Brain microvascular endothelial cell (primary cell): ENCODE measurements at regions not wholly inside any gene's neighbourhood (a gene's known extent, or its start where the extent isn't known, plus 50 kb on each side); places are given as distances from the start of the nearest gene placed in this dataset.

Source experiments
- DNase-seq: peaks from one replicate; pipeline ENCODE4 v3.0.0-alpha.2; 2020
- H3K27ac ChIP-seq: fragments of 250-450 bp; sonication (Bioruptor Pico); 2 replicates; pipeline ENCODE4 v1.5.1; 2020; ENCODE audit warnings: mild to moderate bottlenecking, moderate library complexity
- H3K27me3 ChIP-seq: fragments of 250-450 bp; sonication (Bioruptor Pico); replicated peaks from 2 replicates; pipeline ENCODE4 v1.5.1; 2020; ENCODE audit warnings: mild to moderate bottlenecking
- H3K36me3 ChIP-seq: fragments of 250-450 bp; sonication (Bioruptor Pico); replicated peaks from 2 replicates; pipeline ENCODE4 v1.5.1; 2020; ENCODE audit warnings: mild to moderate bottlenecking
- H3K4me3 ChIP-seq: 2 replicates; pipeline ENCODE4 v1.5.1; 2011; ENCODE audit warnings: low read depth, mild to moderate bottlenecking, control low read depth, low read length, moderate library complexity
- in situ Hi-C: cut with HindIII; loops from 2 replicates; pipeline ENCODE4 v1.10.0; 2017; ENCODE audit warnings: low sequenced_read_pairs, low pct_ligation_motif_present
- TF ChIP-seq, protein P1 (sequence below): IDR thresholded peaks from 2 replicates; pipeline ENCODE4 v1.5.1; 2011; ENCODE audit warnings: low read depth, mild to moderate bottlenecking, moderate library complexity, low read length, control low read depth, inconsistent platforms; ENCODE audit errors: missing control alignments

DNA sequence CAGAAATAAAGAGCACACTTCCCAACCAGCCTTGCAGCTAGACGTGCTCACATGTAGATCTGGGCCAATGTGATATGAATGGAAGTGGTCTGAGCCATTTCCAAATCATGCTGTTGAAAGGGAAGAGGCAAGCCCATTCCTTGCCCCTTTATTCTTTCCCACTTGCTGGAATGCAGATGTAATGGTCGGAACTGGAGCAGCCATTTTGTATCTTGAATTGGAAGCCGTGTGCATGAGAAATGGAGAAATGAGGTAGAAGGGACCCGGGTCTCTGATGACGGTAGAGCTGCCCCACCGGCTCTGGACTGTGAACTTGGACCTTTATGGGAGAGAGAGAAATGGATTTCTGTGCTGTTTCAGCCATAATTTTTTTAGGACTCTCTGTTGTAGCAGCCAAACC, 54.8 kb upstream of the STX16 start:
- in situ Hi-C loops: no loop called here

DNA sequence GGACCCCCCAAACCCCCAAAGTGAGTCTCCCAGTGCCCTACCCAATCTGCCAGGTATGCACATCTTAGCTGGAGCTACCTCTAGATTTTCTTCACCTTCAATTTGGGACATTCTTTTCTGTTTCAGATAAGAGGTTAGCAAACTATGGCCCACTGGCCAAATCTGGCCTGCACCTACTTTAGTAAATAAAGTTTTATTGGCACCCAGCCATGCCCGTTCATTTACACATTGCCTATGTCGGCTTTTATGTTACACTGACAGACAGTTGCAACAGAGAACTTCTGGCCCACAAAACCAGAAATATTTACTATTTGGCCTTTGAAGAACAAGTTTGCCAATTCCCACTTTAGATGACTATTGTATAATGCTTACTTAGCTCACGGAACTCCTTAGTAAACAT, 55.9 kb upstream of the STX16 start:
- peaks cover 4% of the 10 kb centered on the region for H3K27me3 ChIP-seq
- in situ Hi-C loops: no loop called here
- H3K4me3 ChIP-seq: no peak overlapping the region
- H3K36me3 ChIP-seq: no peaks in the 10 kb centered on the region
- TF ChIP-seq, protein P1, sequence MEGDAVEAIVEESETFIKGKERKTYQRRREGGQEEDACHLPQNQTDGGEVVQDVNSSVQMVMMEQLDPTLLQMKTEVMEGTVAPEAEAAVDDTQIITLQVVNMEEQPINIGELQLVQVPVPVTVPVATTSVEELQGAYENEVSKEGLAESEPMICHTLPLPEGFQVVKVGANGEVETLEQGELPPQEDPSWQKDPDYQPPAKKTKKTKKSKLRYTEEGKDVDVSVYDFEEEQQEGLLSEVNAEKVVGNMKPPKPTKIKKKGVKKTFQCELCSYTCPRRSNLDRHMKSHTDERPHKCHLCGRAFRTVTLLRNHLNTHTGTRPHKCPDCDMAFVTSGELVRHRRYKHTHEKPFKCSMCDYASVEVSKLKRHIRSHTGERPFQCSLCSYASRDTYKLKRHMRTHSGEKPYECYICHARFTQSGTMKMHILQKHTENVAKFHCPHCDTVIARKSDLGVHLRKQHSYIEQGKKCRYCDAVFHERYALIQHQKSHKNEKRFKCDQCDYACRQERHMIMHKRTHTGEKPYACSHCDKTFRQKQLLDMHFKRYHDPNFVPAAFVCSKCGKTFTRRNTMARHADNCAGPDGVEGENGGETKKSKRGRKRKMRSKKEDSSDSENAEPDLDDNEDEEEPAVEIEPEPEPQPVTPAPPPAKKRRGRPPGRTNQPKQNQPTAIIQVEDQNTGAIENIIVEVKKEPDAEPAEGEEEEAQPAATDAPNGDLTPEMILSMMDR: no peak
- no peak overlapping the region for H3K27ac ChIP-seq
- DNase-seq: no peak

More for the DNA sequence above, 54.8 kb upstream of the STX16 start:
- no peak overlapping the region for H3K4me3 ChIP-seq
- TF ChIP-seq, protein P1: no peak
- H3K27me3 ChIP-seq: peaks cover under 1% of the 10 kb centered on the region
- H3K36me3 ChIP-seq: no peaks in the 10 kb centered on the region
- no peak for DNase-seq
- no peak overlapping the region for H3K27ac ChIP-seq

DNA sequence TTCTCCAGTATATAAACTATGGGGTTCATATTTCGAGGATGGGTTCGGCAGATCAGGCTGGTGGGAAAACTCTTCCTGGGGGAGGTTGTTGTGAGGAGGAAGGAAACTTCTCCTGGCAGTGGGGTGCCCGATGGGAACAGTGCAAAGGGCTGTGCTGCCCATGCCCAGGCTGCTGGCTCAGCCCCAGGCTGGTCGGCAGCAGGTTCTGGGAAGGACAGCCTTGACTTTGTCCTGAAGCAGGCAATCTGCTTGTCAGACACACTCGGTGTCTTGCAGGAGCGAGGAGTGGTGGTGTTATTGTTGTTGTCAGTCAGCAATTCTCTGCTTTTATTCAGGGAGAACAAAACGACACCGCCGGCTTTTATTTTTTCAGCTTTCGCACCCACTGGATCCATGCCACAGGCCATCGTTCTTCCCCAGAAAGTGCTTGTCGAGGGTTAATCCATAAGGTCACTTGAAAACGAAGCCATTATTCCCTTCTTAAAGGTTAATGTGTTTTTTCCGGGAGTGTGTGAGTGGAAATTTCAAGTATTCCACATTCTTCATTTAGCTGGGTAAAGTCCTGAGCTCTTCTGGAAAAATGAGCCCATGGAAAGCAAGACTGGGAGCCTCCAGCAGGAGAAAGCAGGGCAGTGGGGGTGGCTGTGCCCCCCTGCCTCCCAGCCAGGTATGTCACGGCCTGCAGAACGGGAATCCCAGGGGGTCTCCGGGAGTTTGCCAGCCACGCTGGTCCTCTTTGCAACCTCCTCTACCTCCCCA, 57.0 kb upstream of the STX16 start:
- Histone ChIP-seq H3K36me3 (no peaks in the 10 kb centered on the region), H3K27ac (no peak overlapping the region), H3K27me3 (peaks cover 4% of the 10 kb centered on the region), H3K4me3 (no peak overlapping the region)
- TF ChIP-seq, protein P1: no peak
- in situ Hi-C loops: no loop called here
- no peak for DNase-seq

DNA sequence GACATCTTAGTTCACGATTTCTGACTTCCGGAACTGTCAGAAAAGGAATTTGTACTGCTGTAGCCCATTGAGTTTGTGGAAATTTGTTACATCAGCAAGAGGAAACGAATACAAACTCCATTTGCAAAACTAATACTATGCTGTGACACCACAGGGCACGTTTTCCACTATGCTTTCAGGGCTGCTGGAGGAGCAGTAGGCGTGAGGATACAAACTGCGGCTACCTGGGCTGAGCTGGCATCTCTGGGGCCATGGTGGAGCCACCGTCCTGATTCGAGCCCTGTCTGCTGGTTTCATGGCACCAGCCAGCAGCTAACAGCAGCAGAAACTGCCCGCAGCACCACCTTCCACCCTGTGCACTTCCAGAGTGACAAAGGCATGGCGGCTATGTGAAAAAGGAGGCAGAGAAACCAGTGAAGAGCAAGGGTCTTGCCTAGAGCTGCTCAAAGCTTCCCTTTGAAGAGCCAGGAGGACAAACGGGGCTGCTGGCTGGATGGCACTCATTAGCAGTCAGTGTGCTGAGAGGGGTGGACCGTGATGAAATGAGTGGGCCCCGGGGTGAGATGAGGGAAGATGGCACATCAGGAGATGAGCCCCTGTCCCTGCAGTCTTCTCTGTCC, 58.9 kb upstream of the STX16 start:
- H3K4me3 ChIP-seq: no peak overlapping the region
- in situ Hi-C loops: no loop called here
- H3K27me3 ChIP-seq: peaks cover 4% of the 10 kb centered on the region
- H3K27ac ChIP-seq: no peak overlapping the region
- no peak for DNase-seq
- TF ChIP-seq, protein P1: no peak
- H3K36me3 ChIP-seq: no peaks in the 10 kb centered on the region

DNA sequence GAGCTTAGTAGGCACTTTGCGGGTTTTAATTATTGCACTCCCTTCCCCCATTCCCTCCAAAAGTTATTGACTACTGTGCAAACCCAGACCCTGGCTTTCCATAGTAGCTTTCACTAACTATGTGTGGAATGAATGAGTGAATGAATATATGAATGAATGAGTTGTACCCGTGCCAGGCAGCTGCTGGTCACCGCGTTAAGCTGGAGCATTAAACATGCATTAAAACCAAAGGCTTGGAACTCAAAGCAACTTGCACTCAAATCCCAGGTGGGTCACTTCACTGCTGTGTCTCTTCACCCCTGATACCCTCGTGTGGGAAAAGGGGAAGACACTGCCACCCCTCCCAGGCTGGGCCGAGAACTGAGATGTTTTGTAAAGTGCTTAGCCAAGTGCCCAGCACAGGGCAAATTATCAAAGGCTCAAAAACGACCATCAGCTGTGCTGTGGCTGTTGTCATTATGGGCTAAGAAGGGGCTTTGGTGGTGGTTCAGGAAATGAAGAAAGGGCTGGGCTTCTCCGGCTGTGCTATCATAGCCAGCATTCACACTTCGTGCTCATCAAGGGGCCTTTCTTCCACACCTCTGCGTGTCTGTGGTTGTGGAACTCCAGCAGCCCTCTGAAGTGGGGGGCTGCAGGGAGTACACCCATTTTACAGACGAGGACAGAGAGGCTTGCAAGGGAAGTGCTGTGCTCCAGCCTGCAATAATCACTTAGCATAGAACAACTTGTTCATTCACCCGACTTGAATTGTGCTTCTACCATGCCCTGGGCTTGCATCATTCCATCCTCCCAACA, 60.2 kb upstream of the STX16 start:
- TF ChIP-seq, protein P1: no peak
- Histone ChIP-seq H3K27ac (no peak overlapping the region), H3K4me3 (no peak overlapping the region), H3K36me3 (no peaks in the 10 kb centered on the region), H3K27me3 (peaks cover 4% of the 10 kb centered on the region)
- in situ Hi-C loops: no loop called here
- DNase-seq: no peak
